ENCODE measurements at regions not wholly inside any gene's neighbourhood (a gene's known extent, or its start where the extent isn't known, plus 50 kb on each side); places are given as distances from the start of the nearest gene placed in this dataset.

GRCh38 chr13:49844181-49844580 is 51.7 kb upstream of the KPNA3 start:
- no peak for TF ChIP-seq CTCF (IDR thresholded peaks at IDR 0.05)
- no peak for DNase-seq
- 58 to 63% methylated on average over 8 of the region's 8 CpGs for WGBS, 2 donors
- H3K4me3 ChIP-seq: no peak overlapping the region
- intact Hi-C loops (cut with DNase I): loop anchor here in 2 of 10 donors (10.0 kb wide), 2 partner anchors 49 to 169 kb away; partner anchors contain the start of gene KPNA3 (in 1 of the 2)
- peaks cover 0 to 13% (median 4%) of the 10 kb centered on the region in 9 donors for H3K4me1 ChIP-seq
- H3K27me3 ChIP-seq: peaks cover 0 to 13% (median 0%) of the 10 kb centered on the region in 7 donors
- no peak overlapping the region for H3K27ac ChIP-seq
- H3K9me3 ChIP-seq: no peaks in the 10 kb centered on the region
- no peak for ATAC-seq
- H3K36me3 ChIP-seq: no peaks in the 10 kb centered on the region
